ENCODE measurements at regions not wholly inside any gene's neighbourhood (a gene's known extent, or its start where the extent isn't known, plus 50 kb on each side); places are given as distances from the start of the nearest gene placed in this dataset.

DNA sequence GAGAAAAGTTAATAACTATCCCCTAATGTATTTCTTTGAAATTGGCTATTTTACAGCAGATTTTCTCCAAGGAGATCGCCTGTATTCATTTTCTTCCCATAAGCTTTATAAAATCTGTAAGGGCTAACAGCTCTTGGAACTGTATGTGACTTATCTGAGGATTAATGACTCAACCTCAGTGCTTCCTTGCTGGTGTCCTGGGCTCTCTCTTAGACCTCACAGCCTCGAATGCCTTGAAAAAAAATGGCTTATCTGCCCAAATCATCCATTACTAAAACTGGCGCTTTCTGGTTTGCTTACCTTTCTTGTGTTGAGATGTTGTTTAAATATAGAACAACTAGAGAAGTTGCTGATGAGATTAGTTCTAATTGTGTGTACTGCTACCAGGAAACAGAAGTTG lies 713.6 kb downstream of the SLC4A3 start:
- no peak for TF ChIP-seq POLR2A (IDR thresholded peaks at IDR 0.05)
- TF ChIP-seq, protein P1, sequence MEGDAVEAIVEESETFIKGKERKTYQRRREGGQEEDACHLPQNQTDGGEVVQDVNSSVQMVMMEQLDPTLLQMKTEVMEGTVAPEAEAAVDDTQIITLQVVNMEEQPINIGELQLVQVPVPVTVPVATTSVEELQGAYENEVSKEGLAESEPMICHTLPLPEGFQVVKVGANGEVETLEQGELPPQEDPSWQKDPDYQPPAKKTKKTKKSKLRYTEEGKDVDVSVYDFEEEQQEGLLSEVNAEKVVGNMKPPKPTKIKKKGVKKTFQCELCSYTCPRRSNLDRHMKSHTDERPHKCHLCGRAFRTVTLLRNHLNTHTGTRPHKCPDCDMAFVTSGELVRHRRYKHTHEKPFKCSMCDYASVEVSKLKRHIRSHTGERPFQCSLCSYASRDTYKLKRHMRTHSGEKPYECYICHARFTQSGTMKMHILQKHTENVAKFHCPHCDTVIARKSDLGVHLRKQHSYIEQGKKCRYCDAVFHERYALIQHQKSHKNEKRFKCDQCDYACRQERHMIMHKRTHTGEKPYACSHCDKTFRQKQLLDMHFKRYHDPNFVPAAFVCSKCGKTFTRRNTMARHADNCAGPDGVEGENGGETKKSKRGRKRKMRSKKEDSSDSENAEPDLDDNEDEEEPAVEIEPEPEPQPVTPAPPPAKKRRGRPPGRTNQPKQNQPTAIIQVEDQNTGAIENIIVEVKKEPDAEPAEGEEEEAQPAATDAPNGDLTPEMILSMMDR (IDR thresholded peaks at IDR 0.05), result no peak
